ENCODE measurements at regions not wholly inside any gene's neighbourhood (a gene's known extent, or its start where the extent isn't known, plus 50 kb on each side); places are given as distances from the start of the nearest gene placed in this dataset.

DNA sequence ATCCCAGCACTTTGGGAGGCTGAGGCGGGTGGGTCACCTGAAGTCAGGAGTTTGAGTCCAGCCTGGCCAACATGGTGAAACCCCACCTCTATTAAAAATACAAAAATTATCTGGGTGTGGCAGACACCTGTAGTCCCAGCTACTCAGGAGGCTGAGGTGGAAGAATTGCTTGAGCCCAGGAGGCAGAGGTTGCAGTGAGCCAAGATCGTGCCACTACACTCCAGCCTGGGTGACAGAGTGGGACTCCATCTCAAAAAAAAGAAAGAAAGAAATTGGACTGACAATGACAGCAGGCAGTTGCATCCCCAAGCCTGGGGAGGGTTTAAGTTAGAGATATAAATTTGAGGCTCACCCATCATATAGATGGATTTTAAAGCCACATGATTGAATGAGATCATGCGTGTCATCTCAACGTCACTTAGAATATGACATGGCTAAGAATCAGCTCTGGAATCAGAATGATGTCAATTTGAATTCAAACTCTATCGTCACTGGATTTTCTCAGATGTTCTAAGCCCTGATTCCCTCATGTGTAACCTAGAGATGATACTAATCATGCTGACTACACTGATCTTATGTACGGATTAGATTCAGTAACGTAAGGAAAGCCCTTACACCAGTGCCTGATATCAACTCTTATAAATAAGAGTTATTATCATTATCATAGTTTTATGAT is 534.0 kb upstream of the JARID2 start:
- DNase-seq = no peak

GRCh38 chr6:14713008-14713960 is 532.6 kb upstream of the JARID2 start:
- no peak for DNase-seq

DNA sequence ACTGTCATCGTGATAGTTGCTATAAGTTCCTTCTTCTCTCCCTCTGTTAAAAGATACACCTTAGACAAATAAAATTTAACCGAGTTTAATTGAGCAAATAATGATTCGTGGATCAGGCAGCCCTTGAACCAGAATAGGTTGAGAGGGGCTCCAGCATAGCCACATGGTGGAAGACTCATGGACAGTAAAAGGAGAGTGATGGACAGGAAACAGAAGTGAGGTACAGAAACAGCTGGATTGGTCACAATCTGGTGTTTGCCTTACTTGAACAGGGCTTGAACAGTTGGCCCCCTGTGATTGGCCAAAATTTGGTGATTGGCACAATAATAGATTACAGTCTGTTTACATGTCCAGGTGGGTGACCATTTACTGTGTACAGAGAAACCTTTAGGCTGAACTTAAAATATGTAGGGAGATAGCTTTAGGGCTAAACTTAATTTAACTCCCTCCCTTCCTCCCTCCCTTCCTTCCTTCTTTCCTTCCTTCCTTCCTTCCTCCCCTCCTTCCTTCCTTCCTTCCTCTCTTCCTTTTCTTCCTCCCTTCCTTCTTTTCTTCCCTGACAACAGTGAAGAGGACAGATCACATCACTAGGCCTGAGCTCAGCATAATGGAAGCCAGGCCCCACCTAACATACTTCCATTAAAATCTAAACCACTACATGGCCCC is 531.8 kb upstream of the JARID2 start:
- no peak for DNase-seq

DNA sequence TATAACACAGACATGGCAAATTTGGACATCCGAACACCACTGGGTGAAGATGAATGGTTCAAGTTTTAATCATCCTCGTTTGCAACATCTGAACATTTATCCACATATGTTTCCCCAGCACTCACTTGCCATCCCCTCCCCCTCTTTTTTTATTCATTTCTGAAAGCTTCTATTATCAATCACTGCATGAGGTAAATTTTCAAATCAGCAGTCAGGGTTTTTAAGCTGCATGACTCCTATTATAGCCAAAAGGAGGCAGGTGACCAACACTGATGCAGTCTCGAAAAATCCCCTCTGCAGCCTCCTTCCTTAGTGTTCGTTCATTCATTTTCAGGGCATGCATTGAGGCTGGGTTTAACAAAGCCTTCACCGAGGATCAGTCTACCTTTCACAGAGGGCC is 530.8 kb upstream of the JARID2 start:
- no peak for DNase-seq

- DNase-seq = no peak
Measured at GRCh38 chr6:14716499-14717146, 529.2 kb upstream of the JARID2 start.

DNA sequence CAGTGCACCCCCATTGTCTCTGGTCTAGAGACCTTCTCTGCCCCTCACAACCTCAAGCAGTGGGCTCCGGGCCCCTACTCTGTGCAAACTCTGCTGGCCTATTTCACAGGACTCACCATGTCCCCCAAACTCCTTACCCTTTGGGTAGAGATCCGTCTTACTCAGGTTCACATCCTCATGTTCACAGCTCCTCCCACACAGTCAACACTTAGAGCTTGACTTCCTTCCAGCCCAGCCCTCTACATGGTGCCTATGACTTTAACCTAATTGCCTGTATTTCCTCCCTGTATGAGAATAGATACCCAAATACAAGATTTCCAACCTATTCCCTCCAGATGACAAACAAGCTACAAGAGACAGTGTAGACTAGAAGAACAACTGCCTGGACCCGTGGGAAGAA is 528.6 kb upstream of the JARID2 start:
- no peak for DNase-seq

DNA sequence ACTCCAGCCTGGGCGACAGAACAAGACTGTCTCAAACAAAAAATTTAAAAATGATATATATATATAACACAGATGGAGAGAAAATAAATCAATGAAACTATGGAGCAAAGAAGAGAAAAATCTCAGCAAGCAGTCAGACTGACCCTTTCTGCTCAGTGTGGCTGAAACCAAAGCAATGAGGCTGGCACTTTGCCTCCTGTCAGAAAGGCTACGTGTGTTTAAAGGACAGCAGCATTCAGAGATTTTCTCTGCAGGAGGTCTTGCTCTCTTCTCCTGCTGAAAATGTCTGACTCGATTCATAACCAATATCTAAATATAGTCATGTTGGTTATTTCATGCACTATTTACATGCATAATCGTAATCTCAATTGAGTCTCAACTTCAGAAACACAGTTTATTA is 527.0 kb upstream of the JARID2 start:
- DNase-seq = no peak

GRCh38 chr6:14719270-14719669 is 526.6 kb upstream of the JARID2 start:
- DNase-seq = no peak

DNA sequence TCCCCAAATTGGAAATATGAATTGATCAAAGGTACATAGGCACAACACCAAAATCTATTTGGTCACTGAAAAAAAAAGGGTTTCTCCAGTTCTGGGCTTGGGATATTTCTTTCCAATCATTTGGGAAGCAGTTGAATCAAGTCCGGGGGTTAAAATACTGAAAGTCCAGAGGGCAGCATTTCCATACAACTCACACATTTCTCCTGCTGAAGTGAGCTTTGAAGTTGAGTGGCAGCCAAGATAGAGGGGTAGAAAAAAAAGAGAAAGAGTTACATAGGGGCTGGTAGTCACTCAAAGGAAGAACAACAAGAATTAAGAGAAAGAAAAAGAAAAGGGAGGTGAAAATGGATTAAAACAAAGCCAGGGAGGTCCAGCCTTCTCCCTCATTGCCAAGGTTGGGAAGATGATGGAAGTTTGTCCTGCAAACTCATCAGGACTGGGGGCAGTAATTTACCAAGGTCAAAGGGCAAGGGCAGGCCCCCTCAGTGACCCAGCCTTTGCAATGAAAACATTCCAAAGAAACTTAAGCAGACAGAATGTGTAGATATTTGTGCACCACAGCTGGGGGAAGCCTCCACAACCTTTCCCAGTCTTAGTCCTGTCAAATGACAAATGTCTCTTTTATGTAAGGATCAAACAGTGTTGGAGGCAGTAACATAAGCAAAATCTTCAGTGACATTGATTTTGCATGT is 525.3 kb upstream of the JARID2 start:
- DNase-seq = no peak

GRCh38 chr6:14721103-14721758 is 524.6 kb upstream of the JARID2 start:
- peak; percentile 29 for DNase-seq

DNA sequence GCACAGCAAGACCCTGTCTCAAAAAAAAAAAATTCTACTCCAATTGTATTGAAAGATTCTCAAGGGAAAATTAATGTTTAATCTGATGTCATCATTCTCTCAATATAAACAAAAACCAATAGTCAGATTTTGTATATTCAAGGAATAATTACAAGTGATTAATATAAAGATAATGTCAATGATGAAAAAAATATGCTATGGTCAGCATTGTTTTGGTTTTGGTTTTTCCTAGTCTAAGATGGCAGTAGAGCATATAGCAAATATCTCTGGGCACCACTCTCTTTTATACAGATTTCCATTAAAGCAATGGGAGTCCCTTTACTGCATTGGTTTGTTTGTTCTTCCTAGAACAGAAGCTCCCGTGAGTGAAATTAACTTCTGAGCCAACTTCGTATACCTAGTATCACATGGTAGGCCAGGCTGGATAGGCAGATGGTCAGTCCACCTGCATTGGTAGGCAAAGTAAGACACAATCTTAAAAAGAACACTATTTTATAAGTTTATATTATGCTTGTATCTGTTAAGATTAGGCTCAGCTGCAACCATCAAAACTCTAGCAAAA is 523.8 kb upstream of the JARID2 start:
- no peak for DNase-seq

DNA sequence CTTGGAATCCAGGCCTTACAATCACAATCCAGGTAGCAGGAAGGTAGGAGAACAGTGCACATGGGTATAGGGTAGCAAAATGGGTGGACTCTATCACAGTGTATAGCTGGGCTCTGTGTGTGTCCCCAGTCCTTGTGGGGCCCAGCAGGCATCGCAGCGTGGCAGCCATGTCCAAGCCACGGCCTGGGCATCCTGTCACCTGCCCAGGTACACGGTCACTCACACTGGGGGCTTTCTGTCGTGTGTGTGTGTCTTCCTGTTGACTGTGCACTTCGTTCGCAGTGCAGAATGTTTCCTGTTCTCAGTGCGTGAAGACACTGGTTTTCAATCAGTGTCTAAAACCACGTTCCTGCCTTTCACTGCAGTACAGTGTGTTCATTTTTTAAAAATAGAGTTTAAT is 523.2 kb upstream of the JARID2 start:
- no peak for DNase-seq

GRCh38 chr6:14723535-14724086 is 522.3 kb upstream of the JARID2 start:
- no peak for DNase-seq

- no peak for DNase-seq
Measured at GRCh38 chr6:14724549-14724948, 521.3 kb upstream of the JARID2 start.

DNA sequence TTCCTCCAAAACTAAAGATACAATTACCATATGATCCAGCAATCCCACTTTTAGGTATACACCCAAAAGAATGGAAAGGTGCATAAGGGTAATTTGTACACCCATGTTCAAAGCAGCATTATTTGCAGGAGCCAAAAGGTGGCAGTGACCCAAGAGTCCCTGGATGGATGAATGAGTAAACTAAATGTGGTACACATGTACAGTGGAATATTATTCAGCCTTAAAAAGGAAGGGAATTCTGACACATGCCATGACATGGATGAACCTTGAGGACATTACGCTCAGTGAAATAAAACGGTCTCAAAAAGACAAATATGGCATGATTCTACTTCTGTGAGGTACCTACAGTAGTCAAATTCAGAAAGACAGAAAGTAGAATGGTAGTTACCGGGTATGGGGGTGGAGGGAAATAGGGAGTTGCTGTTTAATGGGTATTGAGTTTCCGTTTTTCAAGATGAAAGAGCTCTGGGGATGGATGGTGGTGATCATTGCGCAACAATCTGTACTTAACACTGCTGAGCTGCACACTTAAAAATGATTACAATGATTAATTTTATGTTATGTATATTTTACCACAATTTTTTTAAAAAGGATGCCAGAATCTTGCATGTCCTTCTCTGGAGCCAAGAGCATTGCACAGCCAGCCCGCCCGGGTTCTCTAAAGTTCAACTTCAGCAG is 518.9 kb upstream of the JARID2 start:
- no peak for DNase-seq

- no peak for DNase-seq
Measured at GRCh38 chr6:14727494-14728395, 518.1 kb upstream of the JARID2 start.

DNA sequence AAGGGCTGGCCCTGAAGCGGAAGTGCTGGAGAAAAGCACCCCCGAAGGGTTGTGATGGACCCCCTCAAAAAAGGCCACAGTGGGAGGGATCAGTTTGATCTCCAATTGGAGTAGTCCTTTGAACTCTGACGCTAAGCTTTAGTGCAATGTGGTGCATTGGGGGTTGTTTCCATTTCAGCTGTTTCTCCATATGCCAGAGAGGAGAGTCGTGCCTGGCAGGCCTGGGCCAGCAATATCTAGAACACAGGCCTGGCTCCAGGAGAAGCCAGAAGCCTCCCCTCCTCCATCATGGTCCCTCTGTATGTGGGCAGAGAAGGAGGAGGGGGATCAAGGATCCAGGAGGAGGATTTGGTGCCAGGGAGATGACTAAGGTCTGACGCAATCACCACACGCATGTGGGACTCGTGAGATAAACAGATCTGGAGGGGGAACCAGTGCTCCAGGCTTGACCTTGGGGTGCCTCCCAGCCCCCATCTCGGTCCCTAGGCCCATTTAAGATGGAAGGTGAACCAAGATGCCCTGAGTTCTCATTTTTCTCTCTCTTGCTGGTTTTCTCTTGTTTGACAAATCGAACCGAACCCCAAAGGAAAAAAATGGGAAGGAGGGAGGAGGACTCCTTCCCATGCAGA is 517.4 kb upstream of the JARID2 start:
- DNase-seq = no peak

GRCh38 chr6:14729129-14729871 is 516.6 kb upstream of the JARID2 start:
- DNase-seq = peak; percentile 59

Data from NCI-H2171 (cell line).